ENCODE measurements at regions not wholly inside any gene's neighbourhood (a gene's known extent, or its start where the extent isn't known, plus 50 kb on each side); places are given as distances from the start of the nearest gene placed in this dataset.

DNA sequence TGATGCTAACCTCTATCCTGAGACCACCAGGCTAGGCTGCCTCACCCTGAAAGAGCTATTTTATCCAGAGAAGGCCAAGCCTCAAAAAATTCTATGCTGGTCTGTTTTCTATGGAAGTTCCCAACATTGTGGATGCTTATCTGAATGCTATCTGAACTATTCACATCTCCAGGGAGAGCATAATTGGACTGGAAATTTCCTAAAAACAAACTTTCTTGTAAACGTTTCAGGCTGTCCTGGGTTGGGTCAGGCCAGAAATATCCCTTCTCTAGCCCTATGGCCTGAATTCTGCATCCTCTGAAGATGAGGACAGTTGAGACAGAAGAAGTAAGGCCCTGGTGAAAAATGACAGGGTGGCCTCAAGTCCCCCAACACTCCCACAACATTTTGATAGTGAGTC, 706.4 kb upstream of the NR2F2 start:
- Histone ChIP-seq H3K27ac (ENCODE audit: low read depth in 2 of 2, low read length in 1 of 2) (no peak overlapping the region), H3K4me2 (no peak overlapping the region), H3K9me3 (no peaks in the 10 kb centered on the region), H3F3A (replicated peaks; ENCODE audit: insufficient read depth) (no peaks in the 10 kb centered on the region), H3K9me2 (no peaks in the 10 kb centered on the region), H4K20me1 (ENCODE audit: insufficient read depth) (no peaks in the 10 kb centered on the region), H3K9ac (no peak overlapping the region), H3K4me3 (ENCODE audit: low read depth in 2 of 2, low read length in 1 of 2) (no peak overlapping the region), H3K79me2 (ENCODE audit: insufficient read depth) (no peaks in the 10 kb centered on the region), H3K36me3 (replicated peaks in 1 of 2; ENCODE audit: control insufficient read depth in 1 of 2, insufficient read depth in 2 of 2, low read length in 1 of 2) (no peaks in the 10 kb centered on the region), H2AFZ (ENCODE audit: low read depth) (no peak overlapping the region), H3K27me3 (ENCODE audit: insufficient read depth) (no peaks in the 10 kb centered on the region), H3K4me1 (ENCODE audit: control insufficient read depth in 1 of 2, insufficient read depth in 2 of 2, low read depth in 1 of 2, low read length in 1 of 2) (no peaks in the 10 kb centered on the region)
- WGBS (ENCODE audit: low lambda C conversion rate), result 0% methylated on average over 1 of the region's 1 CpG
- ChIA-PET POLR2A (no interaction called here), CTCF (no interaction called here)
- no peak for DNase-seq
- TF ChIP-seq MXI1 (IDR thresholded peaks at IDR 0.05; ENCODE audit: low read depth, low read length) (no peak), FOSL2 (IDR thresholded peaks at IDR 0.05; ENCODE audit: borderline replicate concordance, low read depth) (no peak), RCOR1 (IDR thresholded peaks at IDR 0.05; ENCODE audit: low read length) (no peak), GATA2 (CRISPR knock-in tag; IDR thresholded peaks at IDR 0.05) (no peak)
- TF ChIP-seq, protein P1, sequence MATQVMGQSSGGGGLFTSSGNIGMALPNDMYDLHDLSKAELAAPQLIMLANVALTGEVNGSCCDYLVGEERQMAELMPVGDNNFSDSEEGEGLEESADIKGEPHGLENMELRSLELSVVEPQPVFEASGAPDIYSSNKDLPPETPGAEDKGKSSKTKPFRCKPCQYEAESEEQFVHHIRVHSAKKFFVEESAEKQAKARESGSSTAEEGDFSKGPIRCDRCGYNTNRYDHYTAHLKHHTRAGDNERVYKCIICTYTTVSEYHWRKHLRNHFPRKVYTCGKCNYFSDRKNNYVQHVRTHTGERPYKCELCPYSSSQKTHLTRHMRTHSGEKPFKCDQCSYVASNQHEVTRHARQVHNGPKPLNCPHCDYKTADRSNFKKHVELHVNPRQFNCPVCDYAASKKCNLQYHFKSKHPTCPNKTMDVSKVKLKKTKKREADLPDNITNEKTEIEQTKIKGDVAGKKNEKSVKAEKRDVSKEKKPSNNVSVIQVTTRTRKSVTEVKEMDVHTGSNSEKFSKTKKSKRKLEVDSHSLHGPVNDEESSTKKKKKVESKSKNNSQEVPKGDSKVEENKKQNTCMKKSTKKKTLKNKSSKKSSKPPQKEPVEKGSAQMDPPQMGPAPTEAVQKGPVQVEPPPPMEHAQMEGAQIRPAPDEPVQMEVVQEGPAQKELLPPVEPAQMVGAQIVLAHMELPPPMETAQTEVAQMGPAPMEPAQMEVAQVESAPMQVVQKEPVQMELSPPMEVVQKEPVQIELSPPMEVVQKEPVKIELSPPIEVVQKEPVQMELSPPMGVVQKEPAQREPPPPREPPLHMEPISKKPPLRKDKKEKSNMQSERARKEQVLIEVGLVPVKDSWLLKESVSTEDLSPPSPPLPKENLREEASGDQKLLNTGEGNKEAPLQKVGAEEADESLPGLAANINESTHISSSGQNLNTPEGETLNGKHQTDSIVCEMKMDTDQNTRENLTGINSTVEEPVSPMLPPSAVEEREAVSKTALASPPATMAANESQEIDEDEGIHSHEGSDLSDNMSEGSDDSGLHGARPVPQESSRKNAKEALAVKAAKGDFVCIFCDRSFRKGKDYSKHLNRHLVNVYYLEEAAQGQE (IDR thresholded peaks at IDR 0.05; ENCODE audit: low read depth, low read length), result no peak

DNA sequence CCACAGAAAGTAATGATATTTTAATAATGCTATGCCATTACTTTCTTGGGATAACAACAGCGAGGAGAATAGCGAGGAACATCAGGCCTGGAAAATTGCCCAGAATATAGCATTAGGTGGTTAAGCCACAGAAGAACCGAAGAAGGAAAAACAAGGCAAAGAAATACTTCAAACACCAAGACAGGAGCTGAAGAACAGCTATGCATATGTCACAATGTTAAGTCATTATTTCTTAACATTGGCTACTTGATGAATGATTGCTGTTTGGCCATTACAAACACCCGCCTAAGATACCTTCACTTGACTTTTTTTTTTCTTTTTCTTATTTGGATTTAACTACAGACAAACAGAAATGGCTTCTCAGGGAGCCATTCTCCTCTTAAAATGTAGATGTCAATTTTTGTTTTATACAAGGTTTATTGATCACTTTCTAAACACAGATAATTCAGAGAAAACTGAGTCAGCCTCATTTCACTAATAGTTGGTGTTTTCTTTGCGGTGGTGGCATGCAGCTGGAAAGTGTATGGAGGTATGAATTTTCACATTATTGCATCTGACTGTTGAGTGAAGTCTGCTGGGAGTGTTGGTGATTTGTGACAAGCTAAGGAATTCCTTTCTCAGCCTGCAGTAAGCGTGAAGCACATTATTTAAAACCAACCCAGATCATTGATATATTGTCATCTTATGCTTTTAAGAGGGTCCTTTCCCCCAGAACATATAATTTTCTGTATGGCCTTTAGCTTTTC, 705.7 kb upstream of the NR2F2 start:
- H3K9ac ChIP-seq, result no peak overlapping the region
- no peaks in the 10 kb centered on the region for H3K79me2 ChIP-seq (ENCODE audit: insufficient read depth)
- H3K4me2 ChIP-seq, result no peak overlapping the region
- H3K4me1 ChIP-seq (ENCODE audit: control insufficient read depth in 1 of 2, insufficient read depth in 2 of 2, low read depth in 1 of 2, low read length in 1 of 2), result no peaks in the 10 kb centered on the region
- no peaks in the 10 kb centered on the region for H3K36me3 ChIP-seq (replicated peaks in 1 of 2; ENCODE audit: control insufficient read depth in 1 of 2, insufficient read depth in 2 of 2, low read length in 1 of 2)
- CTCF ChIA-PET, result no interaction called here
- no peak overlapping the region for H3K4me3 ChIP-seq (ENCODE audit: low read depth in 2 of 2, low read length in 1 of 2)
- no peaks in the 10 kb centered on the region for H3K27me3 ChIP-seq (ENCODE audit: insufficient read depth)
- no peak overlapping the region; a peak in 1 of 4 replicates for H3K27ac ChIP-seq (ENCODE audit: low read depth in 2 of 2, low read length in 1 of 2)
- POLR2A ChIA-PET, result no interaction called here
- no peaks in the 10 kb centered on the region for H3F3A ChIP-seq (replicated peaks; ENCODE audit: insufficient read depth)
- TF ChIP-seq JUND (IDR thresholded peaks at IDR 0.05) (no peak), TAF1 (IDR thresholded peaks at IDR 0.05; ENCODE audit: borderline replicate concordance, low read depth, low read length) (no peak), ELF1 (IDR thresholded peaks at IDR 0.05) (no peak), YY1 (IDR thresholded peaks at IDR 0.05; ENCODE audit: low read depth) (no peak), EZH2phosphoT487 (IDR thresholded peaks at IDR 0.05; ENCODE audit: borderline replicate concordance, low read depth) (no peak), POLR2AphosphoS5 (IDR thresholded peaks at IDR 0.05; ENCODE audit: low read depth, low read length) (no peak)
- TF ChIP-seq, protein P2, sequence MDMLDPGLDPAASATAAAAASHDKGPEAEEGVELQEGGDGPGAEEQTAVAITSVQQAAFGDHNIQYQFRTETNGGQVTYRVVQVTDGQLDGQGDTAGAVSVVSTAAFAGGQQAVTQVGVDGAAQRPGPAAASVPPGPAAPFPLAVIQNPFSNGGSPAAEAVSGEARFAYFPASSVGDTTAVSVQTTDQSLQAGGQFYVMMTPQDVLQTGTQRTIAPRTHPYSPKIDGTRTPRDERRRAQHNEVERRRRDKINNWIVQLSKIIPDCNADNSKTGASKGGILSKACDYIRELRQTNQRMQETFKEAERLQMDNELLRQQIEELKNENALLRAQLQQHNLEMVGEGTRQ (IDR thresholded peaks at IDR 0.05; ENCODE audit: borderline replicate concordance, low read depth, low read length), result no peak
- WGBS (ENCODE audit: low lambda C conversion rate), result 22% methylated on average over 6 of the region's 6 CpGs
- no peaks in the 10 kb centered on the region for H3K9me3 ChIP-seq
- no peaks in the 10 kb centered on the region for H3K9me2 ChIP-seq
- DNase-seq, result no peak
- no peak overlapping the region for H2AFZ ChIP-seq (ENCODE audit: low read depth)
- no peaks in the 10 kb centered on the region for H4K20me1 ChIP-seq (ENCODE audit: insufficient read depth)
